Right lobe of liver (tissue), 6 donors: ENCODE measurements at regions not wholly inside any gene's neighbourhood (a gene's known extent, or its start where the extent isn't known, plus 50 kb on each side); places are given as distances from the start of the nearest gene placed in this dataset.

Source experiments
- ATAC-seq, 4 donors: fragments of 200-7000 bp; cut with Tn5 transposase; one replicate each; pipeline ENCODE4 v1.9.1; 2020; ENCODE audit warnings: mild to moderate bottlenecking in 4 of 4, moderate library complexity in 4 of 4
- DNase-seq, 3 donors: peaks; one replicate each; pipeline ENCODE4 v3.0.0-alpha.2; 2020
- H3K27ac ChIP-seq, 3 donors: fragments of 200-600 bp; one replicate each; pipeline ENCODE4 v1.8.0; 2022
- H3K27me3 ChIP-seq, 2 donors: fragments of 200-600 bp; one replicate each; pipeline ENCODE4 v1.8.0; 2022
- H3K36me3 ChIP-seq, 4 donors: fragments of 200-600 bp; sonication (generic) in 1 of 4; one replicate each; pipeline versions ENCODE4 v1.5.1 to v1.8.0; 2017 to 2022; ENCODE audit warnings: control low read depth in 1 of 4
- H3K4me1 ChIP-seq, 4 donors: fragments of 200-600 bp; sonication (generic) in 1 of 4; one replicate each; pipeline versions ENCODE4 v1.5.1 to v1.8.0; 2017 to 2022; ENCODE audit warnings: control low read depth in 1 of 4
- H3K4me3 ChIP-seq, 3 donors: fragments of 200-600 bp; one replicate each; pipeline ENCODE4 v1.8.0; 2022
- H3K9me3 ChIP-seq, 4 donors: fragments of 200-600 bp; sonication (generic) in 1 of 4; one replicate each; pipeline versions ENCODE4 v1.5.1 to v1.8.0; 2017 to 2022; ENCODE audit warnings: control low read depth in 1 of 4
- POLR2A ChIP-seq: fragments of 450-650 bp; IDR thresholded peaks from one replicate; pipeline ENCODE4 v1.6.1; 2017; ENCODE audit warnings: antibody characterized with exemption, mild to moderate bottlenecking
- WGBS: methylation state at CpG from one replicate; pipeline ENCODE4 v1.1.6; 2018; ENCODE audit warnings: low coverage, low lambda C conversion rate; ENCODE audit not compliant: insufficient coverage; ENCODE audit errors: missing lambda C conversion rate; 5-methylcytosine and 5-hydroxymethylcytosine counted together
- intact Hi-C, 2 donors: fragments of 100-400 bp; cut with DNase I; formaldehyde crosslinking; loops; one replicate each; pipeline versions ENCODE4 v1.11.2 to v1.14.1; 2022
- TF ChIP-seq, protein P1 (sequence below), 4 donors: fragments of 200-600 bp in 3 of 4; fragments of 450-650 bp in 1 of 4; IDR thresholded peaks; one replicate each; pipeline versions ENCODE4 v1.5.1 to v1.8.0; 2016 to 2022; ENCODE audit warnings: antibody characterized with exemption in 4 of 4, mild to moderate bottlenecking in 2 of 4
- donor health status: DM: no; HTN: yes; CAD: no.
- donor health status: DM: no; HTN: no; CAD: no.
- donor health status: DM: no; HTN: no; CAD: no.
- donor health status: DM: no; HTN: yes; CAD: no.
- donor health status: DM: no; HTN: yes; CAD: no.

- WGBS: 22% methylated on average over 2 of the region's 2 CpGs
- Histone ChIP-seq H3K9me3 (no peaks in the 10 kb centered on the region), H3K27me3 (no peaks in the 10 kb centered on the region), H3K4me1 (no peaks in the 10 kb centered on the region), H3K27ac (no peak overlapping the region), H3K4me3 (no peak overlapping the region), H3K36me3 (no peaks in the 10 kb centered on the region)
- ATAC-seq (no peak), DNase-seq (no peak)
- intact Hi-C loops: no loop called here
- TF ChIP-seq, protein P1, sequence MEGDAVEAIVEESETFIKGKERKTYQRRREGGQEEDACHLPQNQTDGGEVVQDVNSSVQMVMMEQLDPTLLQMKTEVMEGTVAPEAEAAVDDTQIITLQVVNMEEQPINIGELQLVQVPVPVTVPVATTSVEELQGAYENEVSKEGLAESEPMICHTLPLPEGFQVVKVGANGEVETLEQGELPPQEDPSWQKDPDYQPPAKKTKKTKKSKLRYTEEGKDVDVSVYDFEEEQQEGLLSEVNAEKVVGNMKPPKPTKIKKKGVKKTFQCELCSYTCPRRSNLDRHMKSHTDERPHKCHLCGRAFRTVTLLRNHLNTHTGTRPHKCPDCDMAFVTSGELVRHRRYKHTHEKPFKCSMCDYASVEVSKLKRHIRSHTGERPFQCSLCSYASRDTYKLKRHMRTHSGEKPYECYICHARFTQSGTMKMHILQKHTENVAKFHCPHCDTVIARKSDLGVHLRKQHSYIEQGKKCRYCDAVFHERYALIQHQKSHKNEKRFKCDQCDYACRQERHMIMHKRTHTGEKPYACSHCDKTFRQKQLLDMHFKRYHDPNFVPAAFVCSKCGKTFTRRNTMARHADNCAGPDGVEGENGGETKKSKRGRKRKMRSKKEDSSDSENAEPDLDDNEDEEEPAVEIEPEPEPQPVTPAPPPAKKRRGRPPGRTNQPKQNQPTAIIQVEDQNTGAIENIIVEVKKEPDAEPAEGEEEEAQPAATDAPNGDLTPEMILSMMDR (IDR thresholded peaks at IDR 0.05): no peak
- TF ChIP-seq POLR2A: no peak
Observed at GRCh38 chr5:29247346-29248028, 1946.0 kb upstream of the CDH6 start.

DNA sequence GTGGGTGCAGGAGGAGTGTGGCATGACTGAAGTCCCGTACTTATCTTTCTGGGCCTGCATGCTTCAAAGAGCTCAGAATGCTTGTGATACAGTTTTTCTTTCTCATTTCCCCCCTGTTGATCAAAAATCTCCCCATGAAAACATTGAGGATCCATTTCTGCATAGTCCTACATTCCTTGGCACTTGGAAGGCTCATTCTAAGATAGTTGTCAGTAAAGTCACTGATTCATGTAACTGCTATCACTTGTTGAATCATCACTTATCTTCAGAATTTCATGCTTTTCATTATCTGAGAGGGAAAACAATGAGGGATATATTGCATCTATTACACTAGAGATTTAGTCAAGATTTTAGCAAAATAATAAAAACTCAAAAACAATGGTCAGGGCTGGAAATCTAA is 1953.1 kb upstream of the CDH6 start:
- Histone ChIP-seq H3K4me3 (no peak overlapping the region), H3K9me3 (no peaks in the 10 kb centered on the region), H3K27ac (no peak overlapping the region), H3K27me3 (no peaks in the 10 kb centered on the region), H3K4me1 (no peaks in the 10 kb centered on the region), H3K36me3 (no peaks in the 10 kb centered on the region)
- ATAC-seq (no peak), DNase-seq (no peak)
- intact Hi-C loops: no loop called here
- no peak for TF ChIP-seq POLR2A
- TF ChIP-seq, protein P1 (IDR thresholded peaks at IDR 0.05): no peak
- WGBS: 100% methylated on average over 1 of the region's 1 CpG

- Histone ChIP-seq H3K27me3 (no peaks in the 10 kb centered on the region), H3K27ac (no peak overlapping the region), H3K4me1 (no peaks in the 10 kb centered on the region), H3K9me3 (no peaks in the 10 kb centered on the region), H3K36me3 (no peaks in the 10 kb centered on the region), H3K4me3 (no peak overlapping the region)
- WGBS: 59% methylated on average over 4 of the region's 4 CpGs
- TF ChIP-seq, protein P1 (IDR thresholded peaks at IDR 0.05): no peak
- no peak for TF ChIP-seq POLR2A
- ATAC-seq (no peak), DNase-seq (no peak)
- intact Hi-C loops: no loop called here
Observed at GRCh38 chr5:29239606-29240005, 1953.9 kb upstream of the CDH6 start.

GRCh38 chr5:29238115-29238514 is 1955.4 kb upstream of the CDH6 start:
- no peaks in the 10 kb centered on the region for H3K27me3 ChIP-seq
- intact Hi-C loops: no loop called here
- no peak for TF ChIP-seq POLR2A
- TF ChIP-seq, protein P1 (IDR thresholded peaks at IDR 0.05): no peak
- 11% methylated on average over 1 of the region's 1 CpG for WGBS
- H3K36me3 ChIP-seq: no peaks in the 10 kb centered on the region
- H3K9me3 ChIP-seq: no peaks in the 10 kb centered on the region
- ATAC-seq (no peak), DNase-seq (no peak)
- H3K4me1 ChIP-seq: no peaks in the 10 kb centered on the region
- no peak overlapping the region for H3K4me3 ChIP-seq
- H3K27ac ChIP-seq: no peak overlapping the region

- no peak overlapping the region for H3K27ac ChIP-seq
- no peak for TF ChIP-seq POLR2A
- TF ChIP-seq, protein P1 (IDR thresholded peaks at IDR 0.05): no peak
- H3K9me3 ChIP-seq: no peaks in the 10 kb centered on the region
- H3K27me3 ChIP-seq: no peaks in the 10 kb centered on the region
- intact Hi-C loops: no loop called here
- 30% methylated on average over 1 of the region's 1 CpG for WGBS
- no peak for DNase-seq
- no peaks in the 10 kb centered on the region for H3K4me1 ChIP-seq
- H3K36me3 ChIP-seq: no peaks in the 10 kb centered on the region
- no peak overlapping the region for H3K4me3 ChIP-seq
- no peak for ATAC-seq
Observed at GRCh38 chr5:29231154-29231553, 1962.3 kb upstream of the CDH6 start.
